AG08395 (cell line): ENCODE measurements at regions not wholly inside any gene's neighbourhood (a gene's known extent, or its start where the extent isn't known, plus 50 kb on each side); places are given as distances from the start of the nearest gene placed in this dataset.

Experiments
- DNase-seq: peaks from one replicate; pipeline ENCODE4 v3.0.0; 2012; ENCODE audit warnings: mixed read lengths, low spot score

DNA sequence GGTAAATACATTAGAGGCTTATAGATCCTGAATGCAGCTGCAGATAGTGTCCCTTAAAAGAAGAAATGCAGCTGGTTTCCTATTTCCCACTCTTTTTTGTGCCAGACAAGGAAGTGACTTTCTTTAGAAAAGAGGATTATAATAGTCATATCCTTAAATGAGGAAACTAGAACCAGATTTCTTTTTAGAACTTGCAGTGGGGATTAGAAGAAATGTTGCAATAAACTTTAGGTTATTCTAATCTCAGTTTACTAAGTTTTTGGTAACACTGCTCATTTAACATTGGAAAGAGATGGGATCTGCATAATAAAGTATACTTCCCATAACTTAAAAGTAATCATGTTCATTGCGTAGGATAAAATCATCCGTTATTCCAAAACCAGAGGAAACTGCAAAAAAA, 101.9 kb downstream of the SLIT2 start:
- no peak for DNase-seq

DNA sequence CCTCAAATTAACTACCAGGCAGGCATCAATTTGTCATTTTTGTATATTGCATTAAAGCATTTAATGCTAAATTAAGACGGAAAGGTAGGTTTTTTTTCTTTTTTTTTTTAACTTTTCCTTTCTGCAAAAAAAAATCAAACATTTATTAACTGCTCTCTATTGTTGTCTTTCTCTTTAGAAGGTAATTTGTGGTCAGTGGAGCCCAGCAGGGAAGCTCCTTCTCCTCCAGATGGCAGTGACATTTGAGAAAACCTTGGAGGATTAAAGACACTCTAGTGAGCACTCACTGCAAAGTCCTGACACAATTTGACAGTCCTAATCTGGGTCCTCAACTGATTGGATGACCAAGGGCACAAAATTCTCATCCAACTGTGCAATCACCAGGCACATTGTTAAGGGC, 102.4 kb downstream of the SLIT2 start:
- no peak for DNase-seq

DNA sequence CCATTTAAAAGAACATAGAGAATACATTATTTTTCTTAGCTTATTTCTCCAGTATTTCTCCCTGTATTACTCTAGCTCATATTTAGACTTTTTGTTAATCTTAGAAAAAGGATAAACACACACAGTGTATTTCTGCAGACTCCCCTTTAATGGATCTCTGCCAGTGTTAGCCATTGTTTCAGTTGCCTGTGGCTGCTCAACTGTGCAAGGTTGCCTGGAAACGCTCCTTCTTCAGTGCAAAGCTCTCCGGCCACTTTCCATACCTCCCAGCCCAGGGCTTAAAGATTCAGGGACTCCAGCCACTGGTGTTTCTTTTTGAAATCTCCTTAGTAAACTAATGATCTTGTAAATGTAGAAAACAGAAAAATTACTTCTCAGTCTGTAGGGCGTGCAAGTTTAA, 104.9 kb downstream of the SLIT2 start:
- DNase-seq, result no peak

DNA sequence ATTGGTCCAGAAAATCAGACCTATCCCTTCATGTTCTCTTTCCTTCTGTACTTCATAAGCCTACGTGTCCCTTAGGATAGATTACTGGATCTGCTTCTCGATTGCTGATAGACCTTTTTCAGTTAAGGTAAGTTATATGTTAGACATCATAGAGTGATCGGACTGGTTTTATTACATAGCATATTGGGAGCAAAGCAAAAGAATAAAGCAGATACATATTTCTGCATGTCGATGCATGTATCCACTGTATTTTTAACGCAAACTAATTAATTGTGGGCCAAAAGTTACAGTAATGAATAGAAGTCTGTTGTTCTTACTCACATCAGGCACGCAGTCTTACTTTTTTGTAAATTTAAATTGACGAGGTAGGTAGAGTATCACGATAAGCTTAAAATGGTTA, 106.4 kb downstream of the SLIT2 start:
- no peak for DNase-seq

DNA sequence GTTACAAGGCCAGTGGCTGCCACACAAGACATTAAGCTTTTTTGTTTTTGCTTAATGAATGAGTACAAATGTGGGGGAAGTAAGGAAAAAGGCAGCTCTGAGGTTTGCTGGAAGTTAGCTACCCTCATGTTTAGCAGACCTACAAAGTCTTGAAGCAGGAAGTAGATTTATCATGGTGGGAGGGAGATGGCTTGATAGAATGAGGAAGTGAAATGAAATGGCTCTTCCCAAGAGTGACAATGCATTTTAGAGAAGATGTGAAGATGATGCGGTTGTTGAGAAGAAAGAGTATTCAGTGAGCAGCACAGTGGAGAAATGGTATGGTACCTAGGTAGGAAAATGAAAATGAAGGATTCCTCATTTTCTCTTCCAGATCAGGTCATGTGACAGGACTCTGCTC, 108.0 kb downstream of the SLIT2 start:
- DNase-seq, result no peak

DNA sequence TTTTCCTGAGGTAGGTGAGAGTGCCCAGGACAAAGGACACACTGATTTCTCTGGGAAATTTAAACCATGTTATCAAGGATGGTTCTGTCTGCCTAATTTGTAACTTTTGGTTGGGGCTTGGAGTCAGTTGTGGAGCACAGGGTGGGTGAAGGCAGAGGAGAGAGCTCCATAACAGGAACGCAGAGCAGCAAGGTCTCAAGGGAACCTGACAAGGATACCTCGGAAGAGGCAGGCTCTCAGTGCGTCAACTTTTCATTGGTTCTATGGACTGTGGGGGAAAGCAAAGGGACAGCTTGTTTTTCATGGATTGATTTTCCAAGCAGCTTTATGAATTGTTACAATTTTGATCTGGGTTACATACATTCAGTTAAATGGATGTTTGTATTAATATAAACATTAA, 110.4 kb downstream of the SLIT2 start:
- DNase-seq, result no peak

DNA sequence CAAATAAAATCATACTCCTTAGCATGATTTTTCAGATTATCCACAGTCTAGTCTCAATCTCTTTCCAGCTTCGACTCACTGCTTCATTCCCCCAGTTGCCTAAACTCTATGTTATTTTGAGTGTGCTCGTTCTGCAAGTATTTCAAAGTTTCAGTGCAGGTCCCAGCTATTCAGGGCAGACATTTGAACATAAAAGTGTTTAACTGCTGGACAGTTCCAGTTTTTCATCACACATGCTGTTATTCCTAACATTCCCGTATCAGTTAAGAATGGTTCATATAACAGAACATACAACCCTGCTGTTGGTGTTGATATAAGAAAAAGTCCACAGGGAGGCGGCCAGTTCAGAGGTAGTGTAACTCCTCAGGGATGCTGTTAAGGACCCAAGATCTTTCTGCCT, 113.3 kb downstream of the SLIT2 start:
- DNase-seq, result no peak

DNA sequence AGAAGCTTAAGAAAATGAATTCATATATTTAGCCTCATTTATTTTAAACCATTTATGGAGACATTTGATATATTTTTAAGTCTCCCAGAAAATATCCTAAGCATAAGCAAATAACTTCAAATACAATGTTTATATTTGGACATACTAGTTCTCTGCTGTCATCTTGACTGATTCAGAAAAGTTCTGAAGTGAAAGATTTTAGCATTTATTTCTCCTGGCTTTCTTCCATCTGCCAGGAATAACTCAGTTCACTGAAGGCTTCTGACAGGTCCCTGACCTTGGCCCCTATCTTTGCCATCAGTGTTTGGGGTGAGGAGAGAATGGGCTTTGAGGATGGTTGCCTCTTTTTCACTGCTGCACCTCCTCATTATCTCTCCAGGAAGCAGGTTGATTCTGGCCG, 115.7 kb downstream of the SLIT2 start:
- DNase-seq, result no peak

DNA sequence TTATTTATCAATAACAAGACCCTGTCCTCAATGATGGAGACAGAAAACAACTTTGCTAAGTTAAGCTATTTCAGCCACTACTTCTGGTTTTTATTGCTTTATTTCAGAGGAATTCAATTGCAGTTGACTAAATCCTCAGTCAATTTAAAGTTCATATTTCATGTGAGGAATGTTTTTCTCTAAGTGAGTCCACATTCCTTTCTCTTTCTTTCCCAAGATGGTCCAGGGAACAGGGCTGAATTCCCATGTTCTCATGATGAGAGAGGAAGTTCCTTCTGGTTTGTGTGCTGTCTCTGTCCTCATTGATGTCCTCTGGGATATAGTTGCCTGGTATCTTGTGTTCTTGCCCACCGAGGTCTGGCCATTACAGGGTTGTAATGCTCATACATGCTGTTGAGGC, 117.2 kb downstream of the SLIT2 start:
- DNase-seq, result peak; percentile 52

DNA sequence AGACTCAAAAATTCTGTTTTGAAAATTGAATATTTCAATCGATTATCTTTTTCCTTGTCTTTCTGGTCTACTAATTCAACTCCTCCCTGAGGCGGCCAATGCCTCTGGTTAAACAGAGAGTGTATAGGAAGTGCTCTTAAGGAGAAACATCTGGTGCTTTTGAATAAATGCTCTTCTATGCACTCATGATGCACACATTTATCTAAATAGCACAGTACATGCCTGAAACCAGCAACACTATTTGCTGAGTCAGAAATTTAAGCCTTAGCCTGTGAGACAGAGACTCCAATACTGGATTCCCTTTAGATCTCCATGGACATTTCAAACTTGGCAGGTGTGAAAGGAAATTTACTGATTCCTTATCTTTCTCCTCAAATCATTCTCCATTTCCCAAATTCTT, 118.6 kb downstream of the SLIT2 start:
- no peak for DNase-seq

DNA sequence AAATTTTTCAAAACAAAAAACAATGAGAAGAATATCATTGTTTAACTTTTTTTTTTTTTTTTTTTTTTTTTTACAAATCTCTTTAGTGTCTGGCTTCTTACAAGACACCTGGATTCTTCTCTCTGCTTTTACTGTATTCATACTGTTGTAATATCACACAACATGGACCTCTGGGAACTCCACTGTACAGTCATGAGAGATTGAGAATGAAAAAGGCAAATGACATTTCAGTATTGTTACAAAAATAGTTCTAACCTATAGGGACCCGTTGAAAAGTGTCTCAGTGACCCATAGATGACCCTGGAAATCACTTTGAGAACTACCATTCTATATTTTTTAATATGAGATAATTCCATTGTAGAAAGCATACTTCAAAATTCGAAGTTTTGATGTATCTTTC, 124.4 kb downstream of the SLIT2 start:
- DNase-seq, result no peak

DNA sequence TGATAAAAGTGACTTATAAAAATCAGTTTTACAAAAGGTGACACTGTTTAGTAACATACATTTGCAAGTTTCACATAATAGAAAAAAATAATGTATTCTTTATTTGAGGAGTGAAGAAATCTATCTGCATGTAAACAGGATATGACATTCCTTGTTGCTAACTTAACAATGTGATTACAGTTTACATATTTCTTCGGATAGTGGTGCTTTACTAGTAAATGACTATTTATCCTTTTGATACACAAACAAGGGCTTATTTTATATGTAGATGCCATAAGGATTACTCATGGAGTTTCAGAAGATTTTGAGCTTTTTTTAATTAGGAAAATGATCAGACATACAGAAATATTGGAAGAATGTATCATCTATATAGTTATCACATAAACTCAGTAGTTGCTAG, 126.5 kb downstream of the SLIT2 start:
- DNase-seq, result no peak

DNA sequence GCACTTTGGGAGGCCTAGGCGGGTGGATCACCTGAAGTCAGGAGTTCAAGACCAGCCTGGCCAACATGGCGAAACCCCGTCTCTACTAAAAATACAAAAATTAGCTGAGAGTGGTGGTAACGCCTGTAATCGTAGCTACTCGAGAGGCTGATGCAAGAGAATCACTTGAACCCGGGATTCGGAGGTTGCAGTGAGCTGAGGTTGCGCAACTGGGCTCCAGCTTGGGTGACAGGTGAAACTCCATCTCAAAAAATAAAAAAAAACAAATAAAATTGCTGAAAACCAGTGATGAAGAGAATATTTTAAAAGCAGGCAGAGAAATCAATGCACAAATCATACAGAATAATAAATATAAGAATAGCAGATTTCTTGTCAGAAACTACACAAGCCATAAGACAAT, 129.3 kb downstream of the SLIT2 start:
- no peak for DNase-seq

DNA sequence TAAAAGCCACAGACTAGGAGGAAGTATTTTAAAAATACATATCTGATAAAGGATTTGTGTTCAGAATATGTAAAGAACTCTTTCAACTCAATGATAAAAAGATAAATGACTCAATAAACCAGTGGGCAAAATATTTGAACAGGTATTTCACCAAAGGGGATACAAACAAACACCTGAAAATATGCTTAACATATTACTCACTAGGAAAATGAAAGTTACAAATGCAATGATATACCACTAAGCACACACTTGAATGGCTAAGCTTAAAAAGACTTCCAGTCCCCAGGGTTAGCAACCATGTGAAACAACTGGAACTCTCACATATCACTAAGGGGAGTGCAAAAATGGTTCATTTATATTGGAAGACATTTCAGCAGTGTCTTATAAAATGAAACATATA, 131.6 kb downstream of the SLIT2 start:
- no peak for DNase-seq

DNA sequence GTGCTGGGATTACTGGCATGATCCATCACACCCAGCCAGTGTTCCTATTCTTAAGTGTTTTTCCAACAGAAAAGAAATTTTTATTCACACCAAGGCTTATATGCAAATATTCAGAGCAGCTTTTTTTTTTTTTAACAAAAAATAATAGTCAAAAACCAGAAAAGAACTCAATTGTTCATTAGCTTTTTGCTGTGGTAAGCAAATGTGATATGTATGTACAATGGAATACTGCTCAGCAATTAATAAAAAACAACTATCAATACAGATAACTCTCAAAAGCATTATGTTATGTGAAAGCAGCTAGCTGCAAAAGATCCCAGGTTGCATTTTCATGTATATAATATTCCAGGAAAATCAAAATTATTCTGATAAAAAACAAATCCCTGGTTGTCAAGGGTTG, 132.3 kb downstream of the SLIT2 start:
- DNase-seq, result no peak

DNA sequence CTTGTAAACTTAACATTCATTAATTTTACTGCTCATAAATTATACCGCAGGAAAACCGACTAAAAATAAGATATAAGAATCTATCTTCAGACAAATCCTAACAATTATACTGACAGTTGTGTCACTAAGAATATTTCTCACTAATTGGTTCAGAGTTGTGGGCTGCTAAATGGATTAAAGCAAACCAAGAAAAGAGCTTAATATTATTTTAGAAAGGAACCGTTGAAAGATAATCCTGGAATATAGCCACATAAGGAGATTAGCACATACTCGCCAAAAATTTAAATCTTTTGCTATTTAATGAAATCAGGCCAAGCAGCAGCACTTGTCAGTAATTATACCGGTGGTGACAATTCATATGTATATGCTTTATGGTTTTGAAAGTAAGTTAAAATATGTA, 132.8 kb downstream of the SLIT2 start:
- no peak for DNase-seq

DNA sequence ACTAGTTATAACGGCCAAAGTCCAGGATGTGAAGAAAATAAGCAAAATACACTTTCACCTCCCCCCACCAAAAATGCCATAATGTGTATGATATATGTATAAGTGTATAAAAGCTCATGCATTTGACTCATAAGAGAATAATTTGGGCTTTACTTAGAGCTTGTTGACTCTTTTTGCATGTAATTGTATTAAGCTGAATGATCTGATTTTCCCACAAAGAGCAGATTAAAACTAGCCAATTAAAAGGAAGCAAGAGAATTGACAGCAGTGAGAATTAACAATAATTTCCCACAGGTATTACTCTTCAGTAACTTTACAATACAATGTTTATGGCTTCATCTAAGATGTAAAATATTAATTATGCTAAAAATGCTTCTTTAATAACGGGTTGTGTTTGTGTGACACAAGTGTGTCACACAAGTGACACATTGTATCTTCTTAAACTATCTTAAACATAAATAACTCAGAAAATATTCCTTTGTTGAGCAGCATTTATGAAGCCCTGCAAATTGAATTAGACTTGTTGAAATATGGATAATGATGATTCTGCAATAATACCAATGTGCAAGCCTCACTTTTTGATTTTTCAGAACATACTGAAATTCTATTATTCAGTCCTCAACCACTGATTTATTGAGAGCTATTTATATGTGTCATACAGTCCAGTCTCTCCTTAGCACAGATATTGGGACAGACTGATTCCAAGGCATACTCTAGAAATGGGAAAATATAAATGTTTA, 134.5 kb downstream of the SLIT2 start:
- no peak for DNase-seq

DNA sequence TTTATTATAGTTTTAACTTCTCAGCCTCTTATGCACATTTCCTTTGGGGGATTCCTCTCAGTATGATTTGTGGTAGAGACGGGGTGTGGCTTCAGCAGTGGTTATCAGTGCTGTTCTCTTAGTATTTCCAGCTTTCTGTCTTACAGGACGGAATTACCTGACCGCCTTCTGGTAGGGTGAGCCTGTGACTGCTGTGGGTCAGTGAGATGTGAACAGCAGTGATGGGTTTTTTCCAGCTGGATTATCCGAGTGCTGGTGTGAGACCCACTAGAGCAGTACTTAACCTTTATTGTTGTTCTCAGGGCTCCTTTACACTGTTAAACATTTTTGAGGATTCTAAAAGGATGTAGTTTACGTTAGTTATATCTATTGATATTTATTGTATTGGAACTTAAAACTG, 135.2 kb downstream of the SLIT2 start:
- no peak for DNase-seq

DNA sequence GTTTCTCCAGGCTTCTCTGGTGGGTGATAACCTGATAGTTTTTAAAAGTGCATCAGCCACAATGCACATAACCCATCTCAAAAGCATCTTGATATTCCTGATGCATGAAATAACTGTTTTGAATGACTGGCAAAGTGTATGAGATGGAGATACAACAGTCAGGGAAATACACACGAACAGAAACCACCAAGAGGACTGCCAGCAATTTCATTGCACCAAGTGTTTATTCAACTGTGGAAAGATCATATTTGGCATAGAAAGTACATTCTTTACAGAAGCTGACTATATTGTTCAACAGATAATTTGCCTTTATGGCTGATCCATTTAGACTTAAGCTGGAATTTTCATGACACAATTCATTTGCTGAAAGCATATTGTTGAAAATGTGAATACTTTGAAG, 139.5 kb downstream of the SLIT2 start:
- DNase-seq, result peak; percentile 21

DNA sequence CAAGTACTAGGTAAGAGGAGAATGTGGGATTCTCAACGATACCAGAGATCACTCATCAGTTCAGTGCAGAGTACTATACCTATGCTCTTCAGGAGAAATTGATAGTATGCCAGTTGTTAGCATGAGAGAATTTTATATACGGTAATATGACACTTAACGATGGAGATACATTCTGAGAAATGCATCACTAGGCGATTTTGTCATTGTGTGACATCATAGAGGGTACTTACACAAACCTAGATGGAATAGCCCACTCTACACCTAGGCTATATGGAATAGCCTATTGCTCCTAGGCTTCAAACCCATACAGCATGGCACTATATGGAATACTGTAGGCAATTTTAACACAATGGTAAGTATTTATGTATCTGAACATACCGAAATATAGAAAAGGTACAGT, 140.2 kb downstream of the SLIT2 start:
- no peak for DNase-seq

DNA sequence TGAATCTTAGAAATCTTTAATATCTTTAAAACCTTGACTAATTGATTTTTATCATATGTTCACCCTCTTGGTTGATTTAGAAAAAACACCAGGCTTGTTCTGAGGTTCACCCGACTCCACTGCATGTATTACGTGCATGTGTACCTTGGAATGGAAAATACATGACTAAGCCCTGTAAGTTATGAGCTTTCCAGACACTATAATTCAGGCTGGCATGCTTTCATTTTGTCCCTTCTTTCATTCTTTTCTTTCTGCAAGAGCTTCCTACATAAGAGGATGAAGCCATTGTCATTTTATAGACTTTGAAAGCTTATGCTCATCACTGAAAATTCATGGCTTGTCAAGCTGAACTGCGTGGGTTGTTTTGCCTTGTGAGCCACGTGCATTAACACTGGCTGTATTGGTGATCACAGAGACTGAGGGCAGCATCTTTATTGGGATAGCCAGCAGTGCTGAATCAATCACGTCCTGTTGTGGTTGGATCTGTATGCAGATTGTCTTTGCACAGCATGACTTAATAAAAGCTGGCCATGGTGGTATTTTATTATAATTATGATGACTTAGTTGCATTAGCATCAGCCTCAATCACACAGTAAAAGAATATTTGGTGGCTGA, 141.9 kb downstream of the SLIT2 start:
- DNase-seq, result no peak

DNA sequence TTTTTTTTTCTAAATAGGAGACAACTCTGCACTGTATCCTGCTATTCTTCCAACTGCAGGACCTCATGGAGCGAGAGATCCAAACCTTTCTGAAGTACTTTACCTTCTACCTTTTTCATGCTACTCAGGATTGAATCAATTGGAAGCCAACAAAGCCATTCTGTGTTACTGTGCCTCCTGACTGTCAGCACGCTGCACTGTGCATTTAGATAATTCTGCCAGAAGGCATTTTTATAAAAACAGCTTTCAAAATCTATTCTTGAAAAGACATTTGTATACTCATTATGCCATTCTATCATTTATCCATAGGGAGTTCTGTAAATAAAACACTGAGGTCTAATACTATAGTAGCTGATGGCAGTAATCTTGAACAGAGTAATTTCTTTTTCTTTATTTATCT, 142.8 kb downstream of the SLIT2 start:
- DNase-seq, result no peak

DNA sequence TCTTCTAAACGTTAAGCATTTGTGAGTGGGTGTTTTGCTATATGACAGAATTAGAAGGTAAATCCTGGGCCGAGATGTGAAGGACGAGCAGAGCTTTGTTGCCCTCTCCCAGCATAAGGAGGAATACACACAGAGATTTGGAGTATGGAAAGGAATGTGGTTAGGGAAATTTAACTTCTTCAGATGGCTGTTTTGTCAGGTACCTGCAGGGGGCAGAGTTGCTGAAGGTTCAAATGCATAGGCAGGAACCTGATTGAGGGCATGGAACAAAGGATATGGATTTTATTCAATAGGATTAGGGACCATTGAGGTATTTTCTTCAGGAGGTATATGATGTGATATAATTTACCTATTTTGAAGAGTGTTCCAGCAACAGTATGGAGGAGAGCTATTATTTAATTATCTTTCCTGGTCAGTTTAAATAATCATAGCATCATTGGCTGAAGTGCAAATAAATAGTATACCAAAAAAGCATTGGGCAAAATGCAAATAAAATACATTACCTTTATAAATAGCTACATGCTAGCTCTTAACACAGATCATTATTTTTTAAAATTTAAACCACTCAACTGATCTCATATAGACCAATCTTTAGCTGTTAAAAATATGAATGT, 143.6 kb downstream of the SLIT2 start:
- DNase-seq, result peak; percentile 8

DNA sequence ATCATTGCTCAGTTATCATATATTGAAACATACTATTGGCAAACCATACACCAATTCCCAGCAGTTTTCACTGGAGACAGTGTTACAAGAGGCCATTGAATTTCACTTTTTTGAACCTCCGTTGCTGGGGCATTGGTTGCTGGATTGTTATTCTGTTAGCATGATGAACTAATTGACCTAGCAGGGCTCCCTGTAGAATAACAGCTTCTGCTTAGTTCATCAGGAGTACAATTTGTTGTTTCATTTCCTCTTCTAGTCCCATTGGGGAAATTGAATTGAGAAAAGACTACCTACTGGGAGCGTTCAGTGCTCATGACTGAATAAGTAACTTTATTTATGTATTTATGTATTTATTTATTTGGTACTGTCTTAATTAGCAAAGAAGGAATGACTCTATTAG, 151.6 kb downstream of the SLIT2 start:
- DNase-seq, result no peak
